HG03159 (cell line): ENCODE measurements at regions not wholly inside any gene's neighbourhood (a gene's known extent, or its start where the extent isn't known, plus 50 kb on each side); places are given as distances from the start of the nearest gene placed in this dataset.
"Not testable (repeated sequence)": the region's sequence is repeated elsewhere in the genome, so short reads cannot be mapped to it uniquely, and the experiment has no call there.

ENCODE experiments used
- ATAC-seq: cut with Tn5 transposase; IDR thresholded peaks from one replicate; pipeline ENCODE4 v1.9.1; 2021; ENCODE audit warnings: mild to moderate bottlenecking, moderate library complexity; ENCODE audit not compliant: unreplicated experiment

- ATAC-seq: no peak
Observed at GRCh38 chrX:52585892-52586291, 68.8 kb downstream of the SSX7 start.

GRCh38 chrX:52577464-52578173 is 60.8 kb upstream of the XAGE1B start:
- ATAC-seq: no peak

- ATAC-seq: no peak
Observed at GRCh38 chrX:52576946-52577345, 60.1 kb upstream of the XAGE1B start.

GRCh38 chrX:52576474-52576873 is 59.6 kb upstream of the XAGE1B start:
- no peak for ATAC-seq

GRCh38 chrX:52574416-52575275 is 57.8 kb upstream of the XAGE1B start:
- ATAC-seq: peak; percentile 73

- ATAC-seq: not testable (repeated sequence)
Observed at GRCh38 chrX:52568146-52568545, 51.3 kb upstream of the XAGE1B start.
